GOT3 (cell line): ENCODE measurements at regions not wholly inside any gene's neighbourhood (a gene's known extent, or its start where the extent isn't known, plus 50 kb on each side); places are given as distances from the start of the nearest gene placed in this dataset.

ENCODE experiments used
- DNase-seq: peaks from one replicate; lab custom pipeline; 2025; ENCODE audit warnings: mixed read lengths; lab: John Stamatoyannopoulos, UW

GRCh38 chr12:92229381-92229780 lies 83.7 kb upstream of the BTG1 start:
- DNase-seq: no peak

GRCh38 chr12:92226961-92227360 lies 81.3 kb upstream of the BTG1 start:
- DNase-seq: no peak

- DNase-seq: no peak
These were observed 80.5 kb upstream of the BTG1 start for GRCh38 chr12:92226071-92226661.

- DNase-seq: no peak
These were observed 79.2 kb upstream of the BTG1 start for GRCh38 chr12:92224685-92225331.

- DNase-seq: no peak
These were observed 77.8 kb upstream of the BTG1 start for GRCh38 chr12:92223481-92223880.

- no peak for DNase-seq
These were observed 76.1 kb upstream of the BTG1 start for GRCh38 chr12:92221656-92222315.

GRCh38 chr12:92218394-92219077 lies 72.9 kb upstream of the BTG1 start:
- DNase-seq: no peak

GRCh38 chr12:92216092-92216491 lies 70.4 kb upstream of the BTG1 start:
- no peak for DNase-seq

- no peak for DNase-seq
These were observed 69.7 kb upstream of the BTG1 start for GRCh38 chr12:92215358-92215757.

- no peak for DNase-seq
These were observed 67.5 kb upstream of the BTG1 start for GRCh38 chr12:92213166-92213565.

GRCh38 chr12:92210071-92210470 lies 64.4 kb upstream of the BTG1 start:
- DNase-seq: no peak

GRCh38 chr12:92208613-92209121 lies 63.0 kb upstream of the BTG1 start:
- DNase-seq: no peak

- DNase-seq: no peak
These were observed 61.0 kb upstream of the BTG1 start for GRCh38 chr12:92206596-92206995.

GRCh38 chr12:92206011-92206410 lies 60.4 kb upstream of the BTG1 start:
- DNase-seq: no peak

GRCh38 chr12:92199819-92200576 lies 54.4 kb upstream of the BTG1 start:
- DNase-seq: no peak

GRCh38 chr12:92197815-92198214 lies 52.2 kb upstream of the BTG1 start:
- no peak for DNase-seq

- DNase-seq: no peak
These were observed 50.7 kb upstream of the BTG1 start for GRCh38 chr12:92196368-92196767.
